HG03439 (cell line): ENCODE measurements at regions not wholly inside any gene's neighbourhood (a gene's known extent, or its start where the extent isn't known, plus 50 kb on each side); places are given as distances from the start of the nearest gene placed in this dataset.

Source experiments
- ATAC-seq: cut with Tn5 transposase; IDR thresholded peaks from one replicate; pipeline ENCODE4 v1.9.1; 2021; ENCODE audit warnings: mild to moderate bottlenecking, moderate library complexity; ENCODE audit not compliant: unreplicated experiment

GRCh38 chr13:26838821-26839220 is 78.2 kb upstream of the GPR12 start:
- ATAC-seq: no peak

- no peak for ATAC-seq
Observed at GRCh38 chr13:26837997-26838396, 77.4 kb upstream of the GPR12 start.

- ATAC-seq: no peak
Observed at GRCh38 chr13:26837102-26837501, 76.5 kb upstream of the GPR12 start.

- ATAC-seq: no peak
Observed at GRCh38 chr13:26836626-26837025, 76.0 kb upstream of the GPR12 start.

GRCh38 chr13:26834646-26835045 is 74.1 kb upstream of the GPR12 start:
- ATAC-seq: no peak

- no peak for ATAC-seq
Observed at GRCh38 chr13:26831336-26831908, 70.8 kb upstream of the GPR12 start.

GRCh38 chr13:26829716-26830115 is 69.1 kb upstream of the GPR12 start:
- ATAC-seq: no peak

GRCh38 chr13:26824581-26824980 is 64.0 kb upstream of the GPR12 start:
- ATAC-seq: no peak

- ATAC-seq: no peak
Observed at GRCh38 chr13:26822146-26822545, 61.6 kb upstream of the GPR12 start.

GRCh38 chr13:26821672-26822071 is 61.1 kb upstream of the GPR12 start:
- ATAC-seq: no peak

GRCh38 chr13:26820871-26821270 is 60.3 kb upstream of the GPR12 start:
- ATAC-seq: no peak

- ATAC-seq: no peak
Observed at GRCh38 chr13:26819046-26819445, 58.5 kb upstream of the GPR12 start.

GRCh38 chr13:26816881-26817280 is 56.3 kb upstream of the GPR12 start:
- no peak for ATAC-seq

GRCh38 chr13:26813980-26814348 is 53.4 kb upstream of the GPR12 start:
- no peak for ATAC-seq

- no peak for ATAC-seq
Observed at GRCh38 chr13:26813321-26813979, 52.9 kb upstream of the GPR12 start.

- no peak for ATAC-seq
Observed at GRCh38 chr13:26811581-26811980, 51.0 kb upstream of the GPR12 start.
